ENCODE measurements at regions not wholly inside any gene's neighbourhood (a gene's known extent, or its start where the extent isn't known, plus 50 kb on each side); places are given as distances from the start of the nearest gene placed in this dataset.

GRCh38 chr18:64488698-64489097, 339.8 kb upstream of the LINC00305 start:
- TF ChIP-seq CTCF (IDR thresholded peaks at IDR 0.05; ENCODE audit: borderline replicate concordance, extremely low read depth, low read length, poor library complexity, severe bottlenecking) (no peak), EZH2 (IDR thresholded peaks at IDR 0.05; ENCODE audit: borderline replicate concordance, low read depth, low read length, severe bottlenecking) (no peak)

All from DND-41 (cell line).